ENCODE measurements at regions not wholly inside any gene's neighbourhood (a gene's known extent, or its start where the extent isn't known, plus 50 kb on each side); places are given as distances from the start of the nearest gene placed in this dataset.

DNA sequence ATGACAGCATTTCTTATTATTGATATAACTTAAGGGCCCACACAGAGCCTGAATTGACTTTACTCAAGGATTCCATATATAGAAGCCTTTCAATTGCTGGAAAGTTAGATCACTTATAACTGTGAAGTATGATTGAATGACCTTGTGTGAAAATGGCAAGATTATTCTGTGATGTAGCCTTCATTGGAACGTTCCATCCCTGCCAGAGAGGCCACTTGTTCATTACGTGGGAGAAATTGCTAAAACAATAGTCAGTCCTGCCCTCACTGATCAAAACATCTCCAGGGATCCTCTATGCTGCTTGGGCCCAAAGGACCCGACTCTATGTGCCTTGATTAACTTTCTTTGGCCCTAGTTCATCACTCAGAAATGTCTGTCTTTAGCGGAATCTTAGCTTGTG is 159.5 kb upstream of the BLID start:
- H3K27ac ChIP-seq, result no peak overlapping the region
- H3K4me3 ChIP-seq, result no peak overlapping the region
- TF ChIP-seq, protein P1, sequence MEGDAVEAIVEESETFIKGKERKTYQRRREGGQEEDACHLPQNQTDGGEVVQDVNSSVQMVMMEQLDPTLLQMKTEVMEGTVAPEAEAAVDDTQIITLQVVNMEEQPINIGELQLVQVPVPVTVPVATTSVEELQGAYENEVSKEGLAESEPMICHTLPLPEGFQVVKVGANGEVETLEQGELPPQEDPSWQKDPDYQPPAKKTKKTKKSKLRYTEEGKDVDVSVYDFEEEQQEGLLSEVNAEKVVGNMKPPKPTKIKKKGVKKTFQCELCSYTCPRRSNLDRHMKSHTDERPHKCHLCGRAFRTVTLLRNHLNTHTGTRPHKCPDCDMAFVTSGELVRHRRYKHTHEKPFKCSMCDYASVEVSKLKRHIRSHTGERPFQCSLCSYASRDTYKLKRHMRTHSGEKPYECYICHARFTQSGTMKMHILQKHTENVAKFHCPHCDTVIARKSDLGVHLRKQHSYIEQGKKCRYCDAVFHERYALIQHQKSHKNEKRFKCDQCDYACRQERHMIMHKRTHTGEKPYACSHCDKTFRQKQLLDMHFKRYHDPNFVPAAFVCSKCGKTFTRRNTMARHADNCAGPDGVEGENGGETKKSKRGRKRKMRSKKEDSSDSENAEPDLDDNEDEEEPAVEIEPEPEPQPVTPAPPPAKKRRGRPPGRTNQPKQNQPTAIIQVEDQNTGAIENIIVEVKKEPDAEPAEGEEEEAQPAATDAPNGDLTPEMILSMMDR (IDR thresholded peaks at IDR 0.05), result no peak
- no peak for TF ChIP-seq POLR2A (IDR thresholded peaks at IDR 0.05)
- H3K9me3 ChIP-seq, result no peaks in the 10 kb centered on the region
- H3K36me3 ChIP-seq (ENCODE audit: low read depth, missing control alignments), result no peaks in the 10 kb centered on the region
- no peak for DNase-seq
- intact Hi-C loops (cut with DNase I; ENCODE audit: low total_unique reads), result no loop called here
- WGBS, 2 donors, result 55 to 62% methylated on average over 4 of the region's 4 CpGs
- no peaks in the 10 kb centered on the region for H3K27me3 ChIP-seq
- H3K4me1 ChIP-seq, result no peaks in the 10 kb centered on the region

GRCh38 chr11:122273476-122274191 is 157.6 kb upstream of the BLID start:
- H3K9me3 ChIP-seq, result no peaks in the 10 kb centered on the region
- H3K27ac ChIP-seq, result no peak overlapping the region
- intact Hi-C loops (cut with DNase I; ENCODE audit: low total_unique reads), result no loop called here
- no peak overlapping the region for H3K4me3 ChIP-seq
- H3K4me1 ChIP-seq, result no peaks in the 10 kb centered on the region
- DNase-seq, result no peak
- H3K36me3 ChIP-seq (ENCODE audit: low read depth, missing control alignments), result no peaks in the 10 kb centered on the region
- TF ChIP-seq, protein P1 (IDR thresholded peaks at IDR 0.05), result no peak
- TF ChIP-seq POLR2A (IDR thresholded peaks at IDR 0.05), result no peak
- H3K27me3 ChIP-seq, result no peaks in the 10 kb centered on the region
- WGBS, 2 donors, result 74 to 86% methylated on average over 3 of the region's 3 CpGs

- TF ChIP-seq POLR2A (IDR thresholded peaks at IDR 0.05), result no peak
- TF ChIP-seq, protein P1 (IDR thresholded peaks at IDR 0.05), result no peak
Measured at GRCh38 chr11:122271745-122272144, 155.7 kb upstream of the BLID start.

GRCh38 chr11:122271137-122271536 is 155.1 kb upstream of the BLID start:
- TF ChIP-seq, protein P1 (IDR thresholded peaks at IDR 0.05), result no peak
- TF ChIP-seq POLR2A (IDR thresholded peaks at IDR 0.05), result no peak
- H3K9me3 ChIP-seq, result no peaks in the 10 kb centered on the region

More at GRCh38 chr11:122271745-122272144, 155.7 kb upstream of the BLID start:
- H3K4me1 ChIP-seq, result no peaks in the 10 kb centered on the region
- 56 to 77% methylated on average over 4 of the region's 4 CpGs for WGBS, 2 donors
- intact Hi-C loops (cut with DNase I; ENCODE audit: low total_unique reads), result no loop called here
- no peak overlapping the region for H3K4me3 ChIP-seq
- no peaks in the 10 kb centered on the region for H3K9me3 ChIP-seq
- no peak for DNase-seq
- H3K36me3 ChIP-seq (ENCODE audit: low read depth, missing control alignments), result no peaks in the 10 kb centered on the region
- H3K27me3 ChIP-seq, result no peaks in the 10 kb centered on the region
- H3K27ac ChIP-seq, result no peak overlapping the region

GRCh38 chr11:122270535-122270934 is 154.5 kb upstream of the BLID start:
- 79 to 86% methylated on average over 3 of the region's 3 CpGs for WGBS, 2 donors
- Histone ChIP-seq H3K36me3 (ENCODE audit: low read depth, missing control alignments) (no peaks in the 10 kb centered on the region), H3K9me3 (no peaks in the 10 kb centered on the region), H3K27ac (no peak overlapping the region), H3K4me3 (no peak overlapping the region), H3K4me1 (no peaks in the 10 kb centered on the region), H3K27me3 (no peaks in the 10 kb centered on the region)
- intact Hi-C loops (cut with DNase I; ENCODE audit: low total_unique reads), result no loop called here
- TF ChIP-seq, protein P1 (IDR thresholded peaks at IDR 0.05), result no peak
- TF ChIP-seq POLR2A (IDR thresholded peaks at IDR 0.05), result no peak
- no peak for DNase-seq

More at GRCh38 chr11:122271137-122271536, 155.1 kb upstream of the BLID start:
- H3K27ac ChIP-seq, result no peak overlapping the region
- H3K4me1 ChIP-seq, result no peaks in the 10 kb centered on the region
- no peak for DNase-seq
- H3K27me3 ChIP-seq, result no peaks in the 10 kb centered on the region
- H3K4me3 ChIP-seq, result no peak overlapping the region
- intact Hi-C loops (cut with DNase I; ENCODE audit: low total_unique reads), result no loop called here
- 84 to 94% methylated on average over 5 of the region's 5 CpGs for WGBS, 2 donors
- H3K36me3 ChIP-seq (ENCODE audit: low read depth, missing control alignments), result no peaks in the 10 kb centered on the region

Data from testis (tissue), 2 donors.